Transverse colon (tissue), 4 donors: ENCODE measurements at regions not wholly inside any gene's neighbourhood (a gene's known extent, or its start where the extent isn't known, plus 50 kb on each side); places are given as distances from the start of the nearest gene placed in this dataset.
A peak's percentile ranks its signal among the peaks of the same experiment; 100 is the strongest.

Source experiments
- EP300 ChIP-seq: sonication (generic); formaldehyde crosslinking; IDR thresholded peaks from one replicate; pipeline ENCODE4 v1.6.1; 2017; ENCODE audit warnings: antibody characterized with exemption, low read depth
- POLR2A ChIP-seq: fragments of 450-650 bp; IDR thresholded peaks from one replicate; pipeline ENCODE4 v1.6.1; 2016; ENCODE audit warnings: antibody characterized with exemption, mild to moderate bottlenecking, moderate library complexity
- POLR2AphosphoS5 ChIP-seq, 3 donors: sonication (generic); formaldehyde crosslinking; IDR thresholded peaks; one replicate each; pipeline ENCODE4 v1.6.1; 2016; ENCODE audit warnings: antibody characterized with exemption in 3 of 3
- TF ChIP-seq, protein P1 (sequence below), 5 experiments: fragments of 200-600 bp in 3 of 5; fragments of 450-650 bp in 2 of 5; sonication (generic) in 3 of 5; IDR thresholded peaks; 1 replicate in 2 of 5; 2 replicates in 3 of 5; pipeline ENCODE4 v1.5.1; 2016 to 2017; ENCODE audit warnings: antibody characterized with exemption in 5 of 5, inconsistent platforms in 3 of 5, mild to moderate bottlenecking in 2 of 5, moderate library complexity in 1 of 5

DNA sequence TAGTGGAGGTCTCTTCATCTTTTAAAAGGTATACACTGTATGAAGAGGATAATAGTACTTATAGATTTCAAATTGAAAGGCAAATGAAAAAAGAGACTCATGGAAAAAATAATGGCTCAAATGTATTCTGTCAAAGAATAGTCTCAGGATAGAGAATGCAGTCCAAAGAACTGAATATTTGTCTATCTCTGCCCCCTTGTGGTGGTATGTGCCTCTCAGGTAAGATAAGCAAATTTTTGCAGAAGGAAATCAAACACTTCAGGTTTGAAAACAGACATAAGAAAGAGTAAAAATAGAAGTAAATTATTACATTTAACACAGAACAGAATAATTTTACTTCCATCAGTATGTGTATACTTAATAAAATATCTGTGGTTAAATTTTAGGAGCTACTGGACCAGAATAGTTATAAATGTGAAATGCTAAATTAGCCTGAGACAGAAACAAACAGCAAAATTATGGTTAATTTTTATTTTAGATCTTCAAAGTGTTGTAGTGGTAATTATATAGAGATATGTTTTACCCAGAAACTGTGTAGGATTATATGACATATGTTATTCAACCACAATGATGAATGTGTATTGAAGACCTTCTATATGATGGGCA, 164.4 kb upstream of the PALMD start:
- TF ChIP-seq, protein P1, sequence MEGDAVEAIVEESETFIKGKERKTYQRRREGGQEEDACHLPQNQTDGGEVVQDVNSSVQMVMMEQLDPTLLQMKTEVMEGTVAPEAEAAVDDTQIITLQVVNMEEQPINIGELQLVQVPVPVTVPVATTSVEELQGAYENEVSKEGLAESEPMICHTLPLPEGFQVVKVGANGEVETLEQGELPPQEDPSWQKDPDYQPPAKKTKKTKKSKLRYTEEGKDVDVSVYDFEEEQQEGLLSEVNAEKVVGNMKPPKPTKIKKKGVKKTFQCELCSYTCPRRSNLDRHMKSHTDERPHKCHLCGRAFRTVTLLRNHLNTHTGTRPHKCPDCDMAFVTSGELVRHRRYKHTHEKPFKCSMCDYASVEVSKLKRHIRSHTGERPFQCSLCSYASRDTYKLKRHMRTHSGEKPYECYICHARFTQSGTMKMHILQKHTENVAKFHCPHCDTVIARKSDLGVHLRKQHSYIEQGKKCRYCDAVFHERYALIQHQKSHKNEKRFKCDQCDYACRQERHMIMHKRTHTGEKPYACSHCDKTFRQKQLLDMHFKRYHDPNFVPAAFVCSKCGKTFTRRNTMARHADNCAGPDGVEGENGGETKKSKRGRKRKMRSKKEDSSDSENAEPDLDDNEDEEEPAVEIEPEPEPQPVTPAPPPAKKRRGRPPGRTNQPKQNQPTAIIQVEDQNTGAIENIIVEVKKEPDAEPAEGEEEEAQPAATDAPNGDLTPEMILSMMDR (IDR thresholded peaks at IDR 0.05), result peak; percentile 64 to 76 (median 67)
- no peak for TF ChIP-seq EP300
- no peak for TF ChIP-seq POLR2A
- no peak for TF ChIP-seq POLR2AphosphoS5 (IDR thresholded peaks at IDR 0.05)
